Heart left ventricle (tissue), 16 donors: ENCODE measurements at regions not wholly inside any gene's neighbourhood (a gene's known extent, or its start where the extent isn't known, plus 50 kb on each side); places are given as distances from the start of the nearest gene placed in this dataset.

Experiments
- ATAC-seq, 4 donors: fragments of 200-7000 bp; cut with Tn5 transposase; one replicate each; pipeline ENCODE4 v1.9.1; 2020 to 2022; ENCODE audit warnings: moderate library complexity in 4 of 4, mild to moderate bottlenecking in 3 of 4, moderate number of reproducible peaks in 1 of 4
- DNase-seq, 5 donors: peaks; one replicate each; pipeline ENCODE4 v3.0.0-alpha.2; 2020
- H3K27ac ChIP-seq, 12 donors: fragments of 200-600 bp; sonication (generic) in 4 of 12; one replicate each; pipeline versions ENCODE4 v1.5.0 to v1.8.0; 2016 to 2022; ENCODE audit warnings: mild to moderate bottlenecking in 2 of 12
- H3K27me3 ChIP-seq, 9 donors: fragments of 200-600 bp; sonication (generic) in 2 of 9; one replicate each; pipeline versions ENCODE4 v1.5.1 to v1.8.0; 2016 to 2022; ENCODE audit warnings: mild to moderate bottlenecking in 3 of 9
- H3K36me3 ChIP-seq, 9 donors: fragments of 200-600 bp; sonication (generic) in 2 of 9; one replicate each; pipeline versions ENCODE4 v1.5.0 to v1.8.0; 2018 to 2022; ENCODE audit warnings: mild to moderate bottlenecking in 2 of 9
- H3K4me1 ChIP-seq, 12 donors: fragments of 200-600 bp; sonication (generic) in 4 of 12; one replicate each; pipeline versions ENCODE4 v1.5.0 to v1.8.0; 2016 to 2022; ENCODE audit warnings: mild to moderate bottlenecking in 3 of 12
- H3K4me3 ChIP-seq, 12 donors: fragments of 200-600 bp; sonication (generic) in 4 of 12; one replicate each; pipeline versions ENCODE4 v1.5.0 to v1.8.0; 2017 to 2022; ENCODE audit warnings: mild to moderate bottlenecking in 9 of 12, moderate library complexity in 4 of 12
- H3K9me3 ChIP-seq, 12 donors: fragments of 200-600 bp; sonication (generic) in 4 of 12; one replicate each; pipeline versions ENCODE4 v1.5.0 to v1.8.0; 2016 to 2022; ENCODE audit warnings: mild to moderate bottlenecking in 1 of 12
- CTCF ChIP-seq, 12 donors: fragments of 200-600 bp; sonication (generic) in 4 of 12; IDR thresholded peaks; one replicate each; pipeline versions ENCODE4 v1.5.0 to v1.8.0; 2018 to 2022; ENCODE audit warnings: antibody characterized with exemption in 12 of 12, mild to moderate bottlenecking in 5 of 12
- POLR2A ChIP-seq, 2 donors: fragments of 450-650 bp; IDR thresholded peaks; one replicate each; pipeline ENCODE4 v1.6.1; 2017; ENCODE audit warnings: antibody characterized with exemption in 2 of 2, mild to moderate bottlenecking in 2 of 2, moderate library complexity in 2 of 2
- WGBS, 4 donors: extraction: QIAGEN DNeasy Blood & Tissue Kit in 2 of 4; methylation state at CpG; one replicate each; pipeline versions ENCODE4 v1.1.5 to v1.1.7; 2013 to 2018; 5-methylcytosine and 5-hydroxymethylcytosine counted together
- intact Hi-C, 10 donors: fragments of 100-400 bp; cut with DNase I; formaldehyde crosslinking; loops; one replicate each; pipeline versions ENCODE4 v1.11.1 to v1.14.2; 2022
- donor health status: ischemic (EF 13 %, LVEDD 7.1; RV severe dilation, severe dysfunction).
- donor health status: healthy with polysubstance abuse.
- donor health status: DM: no; HTN: yes; CAD: no.
- donor health status: DM: no; HTN: no; CAD: no.
- donor health status: ischemic (EF 25% LVEDD 6.9; RV normal size, moderate dysfunction).
- donor health status: ischemic (EF 25% LVEDD 5.7; RV mildly dilated, moderate dysfunction).
- donor health status: healthy.
- donor health status: DM: yes; HTN: yes; CAD: no.
- donor health status: ischemic (EF 35%, LVEDD 5.7; RV mildly dilated, moderate dysfunction).
- donor health status: nonischemic (EF 11% LVEDD 7.7; RV severe dilation, severe dysfunction).
- donor health status: DM: yes; HTN: yes; CAD: no.
- donor health status: PGD.
- donor health status: ischemic (EF 29% LVEDD 5.4; RV normal size, mild dysfunction).
- donor health status: nonischemic (EF 23%, LVEDD 6.1; RV moderate dilation, normal function).

- peaks cover 0 to 24% (median 15%) of the 10 kb centered on the region in 12 donors for H3K9me3 ChIP-seq
- no peaks in the 10 kb centered on the region for H3K36me3 ChIP-seq
- ATAC-seq (no peak), DNase-seq (no peak)
- WGBS, 4 donors: 75 to 81% (median 78%) methylated on average over 1 of the region's 1 CpG
- H3K27ac ChIP-seq: no peak overlapping the region
- no peak overlapping the region for H3K4me3 ChIP-seq
- no peaks in the 10 kb centered on the region for H3K27me3 ChIP-seq
- H3K4me1 ChIP-seq: no peaks in the 10 kb centered on the region
- TF ChIP-seq POLR2A (IDR thresholded peaks at IDR 0.05) (no peak), CTCF (IDR thresholded peaks at IDR 0.05) (no peak)
- intact Hi-C loops: no loop called here
Measured at GRCh38 chr13:111025310-111025709, 89.8 kb upstream of the ARHGEF7 start.

GRCh38 chr13:111022886-111023285 lies 92.2 kb upstream of the ARHGEF7 start:
- Histone ChIP-seq H3K27ac (no peak overlapping the region), H3K4me3 (no peak overlapping the region), H3K4me1 (no peaks in the 10 kb centered on the region), H3K27me3 (no peaks in the 10 kb centered on the region), H3K9me3 (peaks cover 0 to 28% (median 15%) of the 10 kb centered on the region in 12 donors), H3K36me3 (no peaks in the 10 kb centered on the region)
- no peak for DNase-seq
- intact Hi-C loops: no loop called here
- TF ChIP-seq POLR2A (IDR thresholded peaks at IDR 0.05) (no peak), CTCF (IDR thresholded peaks at IDR 0.05) (no peak)
- ATAC-seq: no peak
- 87 to 91% (median 90%) methylated on average over 6 of the region's 6 CpGs for WGBS, 4 donors

- Histone ChIP-seq H3K27ac (no peak overlapping the region), H3K36me3 (no peaks in the 10 kb centered on the region), H3K9me3 (peaks cover 0 to 28% (median 15%) of the 10 kb centered on the region in 12 donors), H3K27me3 (no peaks in the 10 kb centered on the region), H3K4me1 (no peaks in the 10 kb centered on the region), H3K4me3 (no peak overlapping the region)
- no peak for TF ChIP-seq POLR2A (IDR thresholded peaks at IDR 0.05)
- no peak for TF ChIP-seq CTCF (IDR thresholded peaks at IDR 0.05)
- DNase-seq (no peak), ATAC-seq (no peak)
- intact Hi-C loops: no loop called here
- 72 to 90% (median 84%) methylated on average over 1 of the region's 1 CpG for WGBS, 4 donors
Measured at GRCh38 chr13:111022241-111022640, 92.9 kb upstream of the ARHGEF7 start.

- Histone ChIP-seq H3K9me3 (peaks cover 0 to 28% (median 15%) of the 10 kb centered on the region in 12 donors), H3K4me3 (no peak overlapping the region), H3K4me1 (no peaks in the 10 kb centered on the region), H3K36me3 (no peaks in the 10 kb centered on the region), H3K27ac (no peak overlapping the region), H3K27me3 (no peaks in the 10 kb centered on the region)
- no peak for TF ChIP-seq POLR2A (IDR thresholded peaks at IDR 0.05)
- TF ChIP-seq CTCF (IDR thresholded peaks at IDR 0.05): no peak
- WGBS, 4 donors: 74 to 86% (median 75%) methylated on average over 1 of the region's 1 CpG
- no peak for DNase-seq
- intact Hi-C loops: no loop called here
- no peak for ATAC-seq
Measured at GRCh38 chr13:111021270-111021669, 93.8 kb upstream of the ARHGEF7 start.
